ENCODE measurements at regions not wholly inside any gene's neighbourhood (a gene's known extent, or its start where the extent isn't known, plus 50 kb on each side); places are given as distances from the start of the nearest gene placed in this dataset.
"Not testable (repeated sequence)": the region's sequence is repeated elsewhere in the genome, so short reads cannot be mapped to it uniquely, and the experiment has no call there.

DNA sequence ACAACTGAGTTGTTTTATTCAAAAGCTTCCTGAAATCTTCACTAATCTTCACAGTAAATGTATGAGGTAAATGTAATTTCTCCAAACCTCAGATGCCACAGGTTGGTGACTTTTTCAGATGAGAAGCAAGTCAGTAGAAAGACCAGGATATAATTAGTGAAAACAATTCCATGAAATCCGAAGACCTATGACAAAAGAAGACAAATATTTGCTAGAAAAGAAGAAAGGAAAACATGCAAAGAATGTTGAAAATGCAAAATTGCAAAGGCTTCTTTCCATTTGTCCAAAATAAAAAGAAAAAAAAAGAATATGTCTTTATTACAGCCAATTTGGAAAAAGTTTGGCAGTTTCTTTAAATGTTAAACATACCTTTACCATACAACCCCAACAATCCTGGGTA is 88.3 kb upstream of the MYRIP start:
- 90% methylated on average over 1 of the region's 1 CpG for WGBS
- no peaks in the 10 kb centered on the region for H3K27me3 ChIP-seq (ENCODE audit: control insufficient read depth in 2 of 2, insufficient read depth in 1 of 2, low read length in 1 of 2)
- H3K36me3 ChIP-seq (ENCODE audit: control insufficient read depth in 2 of 2, insufficient read depth in 2 of 2, low read length in 1 of 2), result no peaks in the 10 kb centered on the region
- H3K9me3 ChIP-seq (ENCODE audit: control insufficient read depth in 2 of 2, insufficient read depth in 1 of 2, low read length in 1 of 2), result no peaks in the 10 kb centered on the region
- no peak overlapping the region for H3K27ac ChIP-seq (ENCODE audit: low read depth in 1 of 2, low read length in 1 of 2)
- no peak for DNase-seq (ENCODE audit: low read depth in 6 of 9, low spot score in 9 of 9)
- H3K4me1 ChIP-seq (ENCODE audit: control insufficient read depth in 2 of 2, insufficient read depth in 2 of 2, low read length in 2 of 2), result no peaks in the 10 kb centered on the region
- no peak overlapping the region for H3K4me3 ChIP-seq (ENCODE audit: low read length in 2 of 2)

GRCh38 chr3:39724233-39724846 is 85.1 kb upstream of the MYRIP start:
- DNase-seq (ENCODE audit: low read depth in 6 of 9, low spot score in 9 of 9), result no peak
- Histone ChIP-seq H3K27ac (ENCODE audit: low read depth in 1 of 2, low read length in 1 of 2) (no peak overlapping the region), H3K27me3 (ENCODE audit: control insufficient read depth in 2 of 2, insufficient read depth in 1 of 2, low read length in 1 of 2) (no peaks in the 10 kb centered on the region), H3K4me3 (ENCODE audit: low read length in 2 of 2) (no peak overlapping the region), H3K9me3 (ENCODE audit: control insufficient read depth in 2 of 2, insufficient read depth in 1 of 2, low read length in 1 of 2) (no peaks in the 10 kb centered on the region), H3K4me1 (ENCODE audit: control insufficient read depth in 2 of 2, insufficient read depth in 2 of 2, low read length in 2 of 2) (no peaks in the 10 kb centered on the region), H3K36me3 (ENCODE audit: control insufficient read depth in 2 of 2, insufficient read depth in 2 of 2, low read length in 1 of 2) (no peaks in the 10 kb centered on the region)
- 68% methylated on average over 1 of the region's 1 CpG for WGBS

DNA sequence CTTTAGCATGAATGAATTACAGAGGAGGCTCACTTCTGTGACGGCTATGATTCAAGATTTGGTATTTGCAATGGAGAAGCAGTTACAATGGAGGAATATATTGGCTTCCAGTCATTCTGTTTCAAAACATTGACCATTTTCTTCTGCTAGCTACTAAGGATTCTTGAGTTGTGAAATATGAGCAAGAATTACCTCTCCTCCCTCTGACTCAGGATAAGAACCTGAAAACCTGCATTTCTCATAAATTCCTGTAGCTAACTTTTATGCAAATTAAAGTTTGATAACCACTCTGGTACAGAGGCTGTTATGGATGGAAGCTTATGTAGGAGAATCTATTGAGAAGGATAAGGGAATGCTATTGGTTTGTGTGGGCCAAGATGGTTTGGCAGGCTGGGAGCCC is 84.1 kb upstream of the MYRIP start:
- no peak for DNase-seq (ENCODE audit: low read depth in 6 of 9, low spot score in 9 of 9)
- WGBS, result 97% methylated on average over 1 of the region's 1 CpG
- H3K27me3 ChIP-seq (ENCODE audit: control insufficient read depth in 2 of 2, insufficient read depth in 1 of 2, low read length in 1 of 2), result no peaks in the 10 kb centered on the region

DNA sequence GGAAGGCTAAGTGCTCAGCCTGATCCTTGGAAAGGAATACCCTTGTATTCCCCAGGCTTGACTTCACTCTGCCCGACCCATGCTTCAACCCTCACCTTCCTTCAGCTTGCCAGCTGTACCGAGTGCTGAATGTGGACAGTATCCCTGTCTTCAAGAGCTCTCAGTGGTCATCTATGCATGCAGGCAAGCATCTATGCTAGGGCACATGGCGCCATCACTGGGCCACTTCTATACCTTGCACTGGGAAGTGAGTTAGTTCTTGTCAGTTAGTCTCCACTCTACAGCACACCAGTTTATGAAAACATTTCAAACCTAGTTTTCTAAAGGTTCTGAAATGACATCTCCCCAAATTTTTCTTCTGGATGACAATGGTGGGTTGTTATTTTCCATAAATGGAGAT is 82.0 kb upstream of the MYRIP start:
- DNase-seq (ENCODE audit: low read depth in 6 of 9, low spot score in 9 of 9), result no peak
- H3K4me1 ChIP-seq (ENCODE audit: control insufficient read depth in 2 of 2, insufficient read depth in 2 of 2, low read length in 2 of 2), result no peaks in the 10 kb centered on the region
- H3K9me3 ChIP-seq (ENCODE audit: control insufficient read depth in 2 of 2, insufficient read depth in 1 of 2, low read length in 1 of 2), result no peaks in the 10 kb centered on the region
- no peaks in the 10 kb centered on the region for H3K27me3 ChIP-seq (ENCODE audit: control insufficient read depth in 2 of 2, insufficient read depth in 1 of 2, low read length in 1 of 2)
- no peaks in the 10 kb centered on the region for H3K36me3 ChIP-seq (ENCODE audit: control insufficient read depth in 2 of 2, insufficient read depth in 2 of 2, low read length in 1 of 2)
- no peak overlapping the region for H3K27ac ChIP-seq (ENCODE audit: low read depth in 1 of 2, low read length in 1 of 2)
- WGBS, result 90% methylated on average over 3 of the region's 3 CpGs
- H3K4me3 ChIP-seq (ENCODE audit: low read length in 2 of 2), result no peak overlapping the region

More for the DNA sequence above, 84.1 kb upstream of the MYRIP start:
- H3K36me3 ChIP-seq (ENCODE audit: control insufficient read depth in 2 of 2, insufficient read depth in 2 of 2, low read length in 1 of 2), result no peaks in the 10 kb centered on the region
- no peaks in the 10 kb centered on the region for H3K4me1 ChIP-seq (ENCODE audit: control insufficient read depth in 2 of 2, insufficient read depth in 2 of 2, low read length in 2 of 2)
- no peaks in the 10 kb centered on the region for H3K9me3 ChIP-seq (ENCODE audit: control insufficient read depth in 2 of 2, insufficient read depth in 1 of 2, low read length in 1 of 2)
- no peak overlapping the region for H3K27ac ChIP-seq (ENCODE audit: low read depth in 1 of 2, low read length in 1 of 2)
- H3K4me3 ChIP-seq (ENCODE audit: low read length in 2 of 2), result no peak overlapping the region

DNA sequence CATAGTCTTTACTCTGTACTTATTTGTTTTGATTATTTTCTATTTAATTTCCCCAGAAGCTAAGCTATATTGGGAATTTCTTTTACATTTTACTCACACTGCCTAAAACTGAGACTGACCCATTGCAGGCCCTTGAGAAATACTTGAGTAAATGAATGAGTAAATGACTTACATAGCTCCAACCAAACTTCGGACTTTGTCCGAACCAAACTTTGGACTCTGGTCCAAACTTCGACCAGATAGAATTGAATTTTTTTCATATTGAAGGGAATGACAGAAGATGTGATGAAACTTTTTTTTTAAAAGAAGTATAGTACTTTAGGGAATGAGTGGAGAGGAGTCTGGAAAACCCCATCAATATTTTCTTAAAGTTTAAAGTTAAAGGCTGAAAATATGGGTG is 75.6 kb upstream of the MYRIP start:
- DNase-seq (ENCODE audit: low read depth in 6 of 9, low spot score in 9 of 9), result no peak
- no peak overlapping the region for H3K4me3 ChIP-seq (ENCODE audit: low read length in 2 of 2)
- WGBS, result 99% methylated on average over 3 of the region's 3 CpGs
- H3K27ac ChIP-seq (ENCODE audit: low read depth in 1 of 2, low read length in 1 of 2), result no peak overlapping the region
- H3K27me3 ChIP-seq (ENCODE audit: control insufficient read depth in 2 of 2, insufficient read depth in 1 of 2, low read length in 1 of 2), result no peaks in the 10 kb centered on the region
- no peaks in the 10 kb centered on the region for H3K9me3 ChIP-seq (ENCODE audit: control insufficient read depth in 2 of 2, insufficient read depth in 1 of 2, low read length in 1 of 2)
- no peaks in the 10 kb centered on the region for H3K4me1 ChIP-seq (ENCODE audit: control insufficient read depth in 2 of 2, insufficient read depth in 2 of 2, low read length in 2 of 2)
- H3K36me3 ChIP-seq (ENCODE audit: control insufficient read depth in 2 of 2, insufficient read depth in 2 of 2, low read length in 1 of 2), result no peaks in the 10 kb centered on the region

DNA sequence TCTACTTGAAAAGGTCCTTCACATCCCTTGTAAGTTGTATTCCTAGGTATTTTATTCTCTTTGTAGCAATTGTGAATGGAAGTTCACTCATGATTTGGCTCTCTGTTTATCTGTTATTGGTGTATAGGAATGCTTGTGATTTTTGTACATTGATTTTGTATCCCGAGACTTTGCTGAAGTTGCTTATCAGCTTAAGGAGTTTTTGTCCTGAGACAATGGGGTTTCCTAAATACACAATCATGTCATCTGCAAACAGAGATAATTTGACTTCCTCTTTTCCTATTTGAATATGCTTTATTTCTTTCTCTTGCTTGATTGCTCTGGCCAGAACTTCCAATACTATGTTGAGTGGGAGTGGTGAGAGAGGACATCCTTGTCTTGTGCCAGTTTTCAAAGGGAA is 69.8 kb upstream of the MYRIP start:
- H3K4me3 ChIP-seq (ENCODE audit: low read length in 2 of 2); H3K27me3 ChIP-seq (ENCODE audit: control insufficient read depth in 2 of 2, insufficient read depth in 1 of 2, low read length in 1 of 2); H3K27ac ChIP-seq (ENCODE audit: low read depth in 1 of 2, low read length in 1 of 2); H3K4me1 ChIP-seq (ENCODE audit: control insufficient read depth in 2 of 2, insufficient read depth in 2 of 2, low read length in 2 of 2); DNase-seq (ENCODE audit: low read depth in 6 of 9, low spot score in 9 of 9); H3K36me3 ChIP-seq (ENCODE audit: control insufficient read depth in 2 of 2, insufficient read depth in 2 of 2, low read length in 1 of 2); H3K9me3 ChIP-seq (ENCODE audit: control insufficient read depth in 2 of 2, insufficient read depth in 1 of 2, low read length in 1 of 2): not testable (repeated sequence)
- WGBS, result 53% methylated on average over 1 of the region's 1 CpG

DNA sequence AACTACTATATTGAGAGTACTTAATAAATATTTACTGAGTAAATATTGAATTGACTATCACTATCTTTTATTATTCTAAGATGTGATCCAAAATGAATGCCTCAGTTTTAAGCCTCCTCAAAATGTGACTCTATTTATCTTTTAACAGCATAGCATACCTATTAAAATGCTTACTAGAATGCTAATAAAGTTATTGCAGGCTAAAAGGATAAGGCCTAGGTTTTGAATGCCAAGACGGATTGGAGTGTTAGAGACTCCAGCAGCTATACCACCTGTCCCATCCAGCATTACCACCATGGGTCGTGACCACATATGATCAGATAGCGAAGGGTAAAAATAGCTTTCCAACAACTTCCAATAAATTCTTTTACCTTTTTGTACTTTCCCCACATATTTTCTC is 64.7 kb upstream of the MYRIP start:
- Histone ChIP-seq H3K27me3 (ENCODE audit: control insufficient read depth in 2 of 2, insufficient read depth in 1 of 2, low read length in 1 of 2) (no peaks in the 10 kb centered on the region), H3K9me3 (ENCODE audit: control insufficient read depth in 2 of 2, insufficient read depth in 1 of 2, low read length in 1 of 2) (no peaks in the 10 kb centered on the region), H3K36me3 (ENCODE audit: control insufficient read depth in 2 of 2, insufficient read depth in 2 of 2, low read length in 1 of 2) (no peaks in the 10 kb centered on the region), H3K4me1 (ENCODE audit: control insufficient read depth in 2 of 2, insufficient read depth in 2 of 2, low read length in 2 of 2) (no peaks in the 10 kb centered on the region), H3K27ac (ENCODE audit: low read depth in 1 of 2, low read length in 1 of 2) (no peak overlapping the region), H3K4me3 (ENCODE audit: low read length in 2 of 2) (no peak overlapping the region)
- WGBS, result 97% methylated on average over 3 of the region's 3 CpGs
- DNase-seq (ENCODE audit: low read depth in 6 of 9, low spot score in 9 of 9), result no peak

- DNase-seq (ENCODE audit: low read depth in 6 of 9, low spot score in 9 of 9), result no peak
- Histone ChIP-seq H3K9me3 (ENCODE audit: control insufficient read depth in 2 of 2, insufficient read depth in 1 of 2, low read length in 1 of 2) (no peaks in the 10 kb centered on the region), H3K27me3 (ENCODE audit: control insufficient read depth in 2 of 2, insufficient read depth in 1 of 2, low read length in 1 of 2) (no peaks in the 10 kb centered on the region), H3K27ac (ENCODE audit: low read depth in 1 of 2, low read length in 1 of 2) (no peak overlapping the region), H3K4me1 (ENCODE audit: control insufficient read depth in 2 of 2, insufficient read depth in 2 of 2, low read length in 2 of 2) (no peaks in the 10 kb centered on the region), H3K36me3 (ENCODE audit: control insufficient read depth in 2 of 2, insufficient read depth in 2 of 2, low read length in 1 of 2) (no peaks in the 10 kb centered on the region), H3K4me3 (ENCODE audit: low read length in 2 of 2) (no peak overlapping the region)
- 91% methylated on average over 1 of the region's 1 CpG for WGBS
Measured at GRCh38 chr3:39748002-39748401, 61.4 kb upstream of the MYRIP start.

- Histone ChIP-seq H3K9me3 (ENCODE audit: control insufficient read depth in 2 of 2, insufficient read depth in 1 of 2, low read length in 1 of 2) (no peaks in the 10 kb centered on the region), H3K4me3 (ENCODE audit: low read length in 2 of 2) (no peak overlapping the region), H3K27ac (ENCODE audit: low read depth in 1 of 2, low read length in 1 of 2) (no peak overlapping the region), H3K4me1 (ENCODE audit: control insufficient read depth in 2 of 2, insufficient read depth in 2 of 2, low read length in 2 of 2) (no peaks in the 10 kb centered on the region), H3K27me3 (ENCODE audit: control insufficient read depth in 2 of 2, insufficient read depth in 1 of 2, low read length in 1 of 2) (no peaks in the 10 kb centered on the region), H3K36me3 (ENCODE audit: control insufficient read depth in 2 of 2, insufficient read depth in 2 of 2, low read length in 1 of 2) (no peaks in the 10 kb centered on the region)
- 94% methylated on average over 2 of the region's 2 CpGs for WGBS
- no peak for DNase-seq (ENCODE audit: low read depth in 6 of 9, low spot score in 9 of 9)
Measured at GRCh38 chr3:39748763-39749162, 60.6 kb upstream of the MYRIP start.

DNA sequence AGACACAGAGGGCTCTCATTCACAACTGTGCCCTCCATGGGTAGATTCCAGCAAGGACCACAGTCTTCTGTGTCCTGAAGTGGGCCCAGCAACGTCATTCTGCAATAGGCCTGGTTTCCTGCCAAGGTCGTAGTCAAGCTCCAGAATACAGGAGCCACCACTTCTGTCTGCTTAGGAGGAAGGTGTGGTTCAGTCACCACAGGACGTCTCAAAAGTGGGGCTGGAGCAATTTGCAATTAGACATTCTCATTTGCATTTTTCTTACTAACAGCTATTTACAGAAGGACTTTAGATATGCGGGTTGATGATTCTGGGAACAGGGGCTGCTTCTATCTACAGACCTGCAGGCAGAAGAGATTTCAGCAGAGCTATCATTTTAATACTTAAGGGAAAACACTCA is 58.7 kb upstream of the MYRIP start:
- H3K4me3 ChIP-seq (ENCODE audit: low read length in 2 of 2), result no peak overlapping the region
- no peaks in the 10 kb centered on the region for H3K27me3 ChIP-seq (ENCODE audit: control insufficient read depth in 2 of 2, insufficient read depth in 1 of 2, low read length in 1 of 2)
- no peak for DNase-seq (ENCODE audit: low read depth in 6 of 9, low spot score in 9 of 9)
- H3K4me1 ChIP-seq (ENCODE audit: control insufficient read depth in 2 of 2, insufficient read depth in 2 of 2, low read length in 2 of 2), result no peaks in the 10 kb centered on the region
- 46% methylated on average over 4 of the region's 4 CpGs for WGBS
- H3K9me3 ChIP-seq (ENCODE audit: control insufficient read depth in 2 of 2, insufficient read depth in 1 of 2, low read length in 1 of 2), result no peaks in the 10 kb centered on the region
- no peaks in the 10 kb centered on the region for H3K36me3 ChIP-seq (ENCODE audit: control insufficient read depth in 2 of 2, insufficient read depth in 2 of 2, low read length in 1 of 2)
- no peak overlapping the region for H3K27ac ChIP-seq (ENCODE audit: low read depth in 1 of 2, low read length in 1 of 2)

Data from thymus (tissue), 11 donors.